Adrenal gland (tissue), 9 donors: ENCODE measurements at regions not wholly inside any gene's neighbourhood (a gene's known extent, or its start where the extent isn't known, plus 50 kb on each side); places are given as distances from the start of the nearest gene placed in this dataset.

Experiments
- DNase-seq, 7 donors: peaks; one replicate each; pipeline ENCODE4 v3.0.0-alpha.2; 2019 to 2020
- H3K27ac ChIP-seq, 5 donors: fragments of 200-600 bp; sonication (generic) in 4 of 5; 1 replicate in 3 of 5; 2 replicates in 2 of 5; pipeline versions ENCODE4 v1.5.1 to v1.8.0; 2016 to 2020; ENCODE audit warnings: mild to moderate bottlenecking in 1 of 5
- H3K27me3 ChIP-seq: fragments of 200-600 bp; 2 replicates; pipeline ENCODE4 v1.8.0; 2021
- H3K36me3 ChIP-seq, 2 donors: fragments of 200-600 bp; replicated peaks in 1 of 2; 1 replicate in 1 of 2; 2 replicates in 1 of 2; pipeline versions ENCODE4 v1.5.1 to v1.8.0; 2018 to 2022
- H3K4me1 ChIP-seq, 2 donors: fragments of 200-600 bp; replicated peaks in 1 of 2; 1 replicate in 1 of 2; 2 replicates in 1 of 2; pipeline versions ENCODE4 v1.5.1 to v1.8.0; 2018 to 2021
- H3K4me3 ChIP-seq, 4 donors: fragments of 200-600 bp; sonication (generic) in 3 of 4; one replicate each; pipeline ENCODE4 v1.5.1; 2016 to 2018
- H3K9me3 ChIP-seq, 3 donors: fragments of 200-600 bp; sonication (generic) in 1 of 3; replicated peaks in 1 of 3; 1 replicate in 2 of 3; 2 replicates in 1 of 3; pipeline versions ENCODE4 v1.5.1 to v1.8.0; 2016 to 2021
- CTCF ChIP-seq, 6 experiments: fragments of 450-650 bp in 4 of 6; fragments of 200-600 bp in 2 of 6; sonication (generic) in 1 of 6; IDR thresholded peaks; 1 replicate in 5 of 6; 2 replicates in 1 of 6; pipeline versions ENCODE4 v1.5.1 to v1.8.0; 2016 to 2021; ENCODE audit warnings: antibody characterized with exemption in 6 of 6, mild to moderate bottlenecking in 2 of 6, moderate library complexity in 1 of 6
- POLR2A ChIP-seq, 2 donors: fragments of 450-650 bp; IDR thresholded peaks; one replicate each; pipeline ENCODE4 v1.6.1; 2017; ENCODE audit warnings: antibody characterized with exemption in 2 of 2, mild to moderate bottlenecking in 2 of 2, moderate library complexity in 1 of 2
- WGBS, 4 donors: extraction: QIAGEN DNeasy Blood & Tissue Kit in 2 of 4; methylation state at CpG; one replicate each; pipeline versions ENCODE4 v1.1.5 to v1.1.7; 2013 to 2017; 5-methylcytosine and 5-hydroxymethylcytosine counted together
- intact Hi-C, 2 donors: fragments of 100-400 bp; cut with DNase I; formaldehyde crosslinking; loops; one replicate each; pipeline versions ENCODE4 v1.14.1 to v1.15.0; 2022 to 2023
- donor health status: healthy with polysubstance abuse.
- donor health status: Bipolar disorder and iron deficiency.
- donor health status: DM: yes; HTN: yes; CAD: no.
- donor health status: DM: no; HTN: no; CAD: no.
- donor health status: DM: no; HTN: no; CAD: no.

GRCh38 chr2:167353605-167354280 lies 465.5 kb downstream of the XIRP2 start:
- no peaks in the 10 kb centered on the region for H3K4me1 ChIP-seq
- H3K4me3 ChIP-seq = no peak overlapping the region
- no peak for DNase-seq
- intact Hi-C loops = no loop called here
- H3K27me3 ChIP-seq = no peaks in the 10 kb centered on the region
- TF ChIP-seq CTCF (IDR thresholded peaks at IDR 0.05) (no peak), POLR2A (IDR thresholded peaks at IDR 0.05) (no peak)
- no peaks in the 10 kb centered on the region for H3K9me3 ChIP-seq
- WGBS, 4 donors = 83 to 91% (median 87%) methylated on average over 1 of the region's 1 CpG
- H3K36me3 ChIP-seq = no peaks in the 10 kb centered on the region
- H3K27ac ChIP-seq = no peak overlapping the region

GRCh38 chr2:167345559-167345958 lies 457.3 kb downstream of the XIRP2 start:
- 85 to 94% (median 92%) methylated on average over 2 of the region's 2 CpGs for WGBS, 4 donors
- no peaks in the 10 kb centered on the region for H3K27me3 ChIP-seq
- H3K4me1 ChIP-seq = no peaks in the 10 kb centered on the region
- H3K36me3 ChIP-seq = no peaks in the 10 kb centered on the region
- H3K27ac ChIP-seq = no peak overlapping the region
- no peak overlapping the region for H3K4me3 ChIP-seq
- DNase-seq = no peak
- intact Hi-C loops = no loop called here
- TF ChIP-seq POLR2A (IDR thresholded peaks at IDR 0.05) (no peak), CTCF (IDR thresholded peaks at IDR 0.05) (no peak)
- H3K9me3 ChIP-seq = no peaks in the 10 kb centered on the region

GRCh38 chr2:167342769-167343168 lies 454.5 kb downstream of the XIRP2 start:
- no peak overlapping the region for H3K4me3 ChIP-seq
- H3K27me3 ChIP-seq = no peaks in the 10 kb centered on the region
- no peaks in the 10 kb centered on the region for H3K9me3 ChIP-seq
- DNase-seq = no peak
- H3K36me3 ChIP-seq = no peaks in the 10 kb centered on the region
- TF ChIP-seq POLR2A (IDR thresholded peaks at IDR 0.05) (no peak), CTCF (IDR thresholded peaks at IDR 0.05) (no peak)
- H3K27ac ChIP-seq = no peak overlapping the region
- WGBS, 4 donors = 62 to 74% (median 68%) methylated on average over 1 of the region's 1 CpG
- H3K4me1 ChIP-seq = no peaks in the 10 kb centered on the region
- intact Hi-C loops = no loop called here

GRCh38 chr2:167340322-167340721 lies 452.0 kb downstream of the XIRP2 start:
- Histone ChIP-seq H3K27me3 (no peaks in the 10 kb centered on the region), H3K9me3 (no peaks in the 10 kb centered on the region), H3K4me3 (no peak overlapping the region), H3K4me1 (no peaks in the 10 kb centered on the region), H3K36me3 (no peaks in the 10 kb centered on the region), H3K27ac (no peak overlapping the region)
- DNase-seq = no peak
- 84 to 90% (median 86%) methylated on average over 4 of the region's 4 CpGs for WGBS, 4 donors
- no peak for TF ChIP-seq POLR2A (IDR thresholded peaks at IDR 0.05)
- no peak for TF ChIP-seq CTCF (IDR thresholded peaks at IDR 0.05)
- intact Hi-C loops = no loop called here
